ENCODE measurements at regions not wholly inside any gene's neighbourhood (a gene's known extent, or its start where the extent isn't known, plus 50 kb on each side); places are given as distances from the start of the nearest gene placed in this dataset.

GRCh38 chr3:188002626-188003138 is 151.3 kb upstream of the LPP start:
- DNase-seq (ENCODE audit: low read depth, low spot score) (no peak), ATAC-seq (no peak), FAIRE-seq (no peak)
- BruUV-seq (replicated peaks), result no TSS peak
- no peak overlapping the region for H2AFZ ChIP-seq (ENCODE audit: control insufficient read depth, low read depth, low read length)
- H3K4me1 ChIP-seq (ENCODE audit: control insufficient read depth, insufficient read depth, low read length), result no peaks in the 10 kb centered on the region
- CTCF ChIA-PET, result no interaction called here
- H3K36me3 ChIP-seq (ENCODE audit: control insufficient read depth in 2 of 2, insufficient read depth in 2 of 2, low read length in 1 of 2), result no peaks in the 10 kb centered on the region
- no peak overlapping the region for H3K4me3 ChIP-seq
- H3K9me3 ChIP-seq (replicated peaks; ENCODE audit: control insufficient read depth, insufficient read depth, low read length), result no peaks in the 10 kb centered on the region
- H4K20me1 ChIP-seq (ENCODE audit: control insufficient read depth, insufficient read depth), result no peaks in the 10 kb centered on the region; the same call in 1 of the 2 replicates
- in situ Hi-C loops (cut with MboI) (no loop called here), intact Hi-C loops (cut with micrococcal nuclease; ENCODE audit: unreplicated experiment) (no loop called here)
- SMC1A ChIA-PET (ENCODE audit: uncharacterized antibody, unreplicated experiment), result interaction anchor here (0.6 kb wide), 1 partner anchor 265 kb away, joined by 4 read pairs; no protein-coding TSS in a partner anchor
- WGBS (ENCODE audit: insufficient coverage, insufficient replicate concordance, low lambda C conversion rate, missing lambda C conversion rate), result 13% methylated on average over 1 of the region's 1 CpG
- RAD21 ChIA-PET (ENCODE audit: unreplicated experiment), result no interaction called here
- no peak overlapping the region for H3K27ac ChIP-seq (ENCODE audit: control insufficient read depth, insufficient read depth)
- H3K27me3 ChIP-seq (replicated peaks in 1 of 2; ENCODE audit: control insufficient read depth in 2 of 2, insufficient read depth in 2 of 2, low read length in 1 of 2), result peaks cover 0 to 2% of the 10 kb centered on the region in 2 experiments; a peak in 1 of 4 replicates
- POLR2A ChIA-PET, result no interaction called here
- no peaks in the 10 kb centered on the region for H3K79me2 ChIP-seq (ENCODE audit: control insufficient read depth, insufficient read depth, low read length)
- H3K9ac ChIP-seq (ENCODE audit: control insufficient read depth, insufficient read depth, low read length), result no peak overlapping the region
- H3K4me2 ChIP-seq (ENCODE audit: control insufficient read depth, insufficient read depth), result no peak overlapping the region
- TF ChIP-seq PAX8 (IDR thresholded peaks at IDR 0.05), result no peak
- TF ChIP-seq MXI1 (IDR thresholded peaks at IDR 0.05; ENCODE audit: low read depth, low read length), result no peak
- no peak for TF ChIP-seq TAF1 (IDR thresholded peaks at IDR 0.05; ENCODE audit: borderline replicate concordance, low read depth, low read length)
- TF ChIP-seq ZZZ3 (IDR thresholded peaks at IDR 0.05; ENCODE audit: control insufficient read depth, insufficient read length, low read depth), result no peak
- no peak for TF ChIP-seq WRNIP1 (IDR thresholded peaks at IDR 0.05; ENCODE audit: borderline replicate concordance, low read depth, low read length)
- no peak for TF ChIP-seq RELA (IDR thresholded peaks at IDR 0.05; ENCODE audit: borderline replicate concordance, partially characterized antibody)
- TF ChIP-seq SMAD5 (IDR thresholded peaks at IDR 0.05; ENCODE audit: low read depth), result no peak
- TF ChIP-seq EED (IDR thresholded peaks at IDR 0.05; ENCODE audit: low read depth), result no peak
- TF ChIP-seq GATAD2B (conservative IDR thresholded peaks at IDR 0.05; ENCODE audit: low read depth), result no peak
- TF ChIP-seq PAX5 (IDR thresholded peaks at IDR 0.05; ENCODE audit: borderline replicate concordance, low read depth, low read length), result no peak
- TF ChIP-seq FOXK2 (IDR thresholded peaks at IDR 0.05), result no peak
- no peak for TF ChIP-seq ZNF274 (IDR thresholded peaks at IDR 0.05; ENCODE audit: insufficient read depth, insufficient read length)
- TF ChIP-seq ZNF24 (IDR thresholded peaks at IDR 0.05), result no peak
- no peak for TF ChIP-seq ZNF687 (IDR thresholded peaks at IDR 0.05)
- TF ChIP-seq YBX1 (IDR thresholded peaks at IDR 0.05), result no peak
- no peak for TF ChIP-seq SUZ12 (IDR thresholded peaks at IDR 0.05; ENCODE audit: unreplicated experiment)
- no peak for TF ChIP-seq IRF5 (IDR thresholded peaks at IDR 0.05; ENCODE audit: borderline replicate concordance)
- no peak for TF ChIP-seq CHD1 (IDR thresholded peaks at IDR 0.05; ENCODE audit: low read depth, low read length)
